ENCODE measurements at regions not wholly inside any gene's neighbourhood (a gene's known extent, or its start where the extent isn't known, plus 50 kb on each side); places are given as distances from the start of the nearest gene placed in this dataset.

DNA sequence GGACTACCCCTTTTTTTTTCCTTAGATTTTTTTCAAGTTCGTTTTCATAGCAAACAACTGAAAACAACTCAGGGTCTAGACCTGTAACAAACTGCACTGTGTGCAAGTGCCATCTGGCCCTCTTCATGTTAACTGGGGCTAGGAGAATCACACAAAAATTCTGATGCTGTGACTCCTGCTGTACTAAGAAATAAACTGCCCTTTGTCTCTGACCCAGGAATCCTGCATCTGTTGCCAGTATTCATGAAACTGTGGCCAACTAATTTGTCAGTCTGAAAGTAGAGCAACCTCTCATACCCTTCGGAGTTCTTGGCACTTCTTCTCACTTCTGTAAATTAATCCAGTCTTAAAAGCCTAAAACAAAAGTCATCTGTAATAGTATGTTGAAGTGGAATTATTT lies 218.4 kb upstream of the PCDH15 start:
- no peak for TF ChIP-seq EZH2 (IDR thresholded peaks at IDR 0.05; ENCODE audit: low read length, unreplicated experiment)
- TF ChIP-seq EZH2phosphoT487 (IDR thresholded peaks at IDR 0.05; ENCODE audit: borderline replicate concordance, low read length): no peak
